ENCODE measurements at regions not wholly inside any gene's neighbourhood (a gene's known extent, or its start where the extent isn't known, plus 50 kb on each side); places are given as distances from the start of the nearest gene placed in this dataset.

DNA sequence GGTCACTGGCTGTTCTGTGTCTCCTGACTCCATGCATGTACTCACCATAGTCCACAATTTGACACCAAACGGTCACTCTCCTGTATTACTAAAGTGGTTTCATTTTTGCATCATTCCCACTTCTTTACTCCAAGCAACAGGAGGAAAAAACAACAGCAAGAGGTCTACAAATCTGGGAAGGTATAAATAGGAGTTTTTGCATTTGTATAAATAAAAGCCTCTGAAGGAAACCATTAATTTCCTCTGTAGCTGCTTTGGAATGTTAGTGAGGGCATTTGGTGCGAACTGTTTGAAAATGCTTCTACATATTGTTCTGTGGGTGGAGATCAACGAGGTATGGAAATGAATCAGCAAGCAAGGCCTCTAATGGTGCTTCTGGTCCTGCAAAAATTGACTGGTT, 148.5 kb upstream of the DLX2 start:
- TF ChIP-seq, protein P1, sequence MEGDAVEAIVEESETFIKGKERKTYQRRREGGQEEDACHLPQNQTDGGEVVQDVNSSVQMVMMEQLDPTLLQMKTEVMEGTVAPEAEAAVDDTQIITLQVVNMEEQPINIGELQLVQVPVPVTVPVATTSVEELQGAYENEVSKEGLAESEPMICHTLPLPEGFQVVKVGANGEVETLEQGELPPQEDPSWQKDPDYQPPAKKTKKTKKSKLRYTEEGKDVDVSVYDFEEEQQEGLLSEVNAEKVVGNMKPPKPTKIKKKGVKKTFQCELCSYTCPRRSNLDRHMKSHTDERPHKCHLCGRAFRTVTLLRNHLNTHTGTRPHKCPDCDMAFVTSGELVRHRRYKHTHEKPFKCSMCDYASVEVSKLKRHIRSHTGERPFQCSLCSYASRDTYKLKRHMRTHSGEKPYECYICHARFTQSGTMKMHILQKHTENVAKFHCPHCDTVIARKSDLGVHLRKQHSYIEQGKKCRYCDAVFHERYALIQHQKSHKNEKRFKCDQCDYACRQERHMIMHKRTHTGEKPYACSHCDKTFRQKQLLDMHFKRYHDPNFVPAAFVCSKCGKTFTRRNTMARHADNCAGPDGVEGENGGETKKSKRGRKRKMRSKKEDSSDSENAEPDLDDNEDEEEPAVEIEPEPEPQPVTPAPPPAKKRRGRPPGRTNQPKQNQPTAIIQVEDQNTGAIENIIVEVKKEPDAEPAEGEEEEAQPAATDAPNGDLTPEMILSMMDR (IDR thresholded peaks at IDR 0.05; ENCODE audit: control insufficient read depth, extremely low read depth, insufficient read depth), result no peak
- no peak for DNase-seq (ENCODE audit: low read depth)
- no peak overlapping the region for H3K4me3 ChIP-seq (ENCODE audit: low read depth, low read length)

DNA sequence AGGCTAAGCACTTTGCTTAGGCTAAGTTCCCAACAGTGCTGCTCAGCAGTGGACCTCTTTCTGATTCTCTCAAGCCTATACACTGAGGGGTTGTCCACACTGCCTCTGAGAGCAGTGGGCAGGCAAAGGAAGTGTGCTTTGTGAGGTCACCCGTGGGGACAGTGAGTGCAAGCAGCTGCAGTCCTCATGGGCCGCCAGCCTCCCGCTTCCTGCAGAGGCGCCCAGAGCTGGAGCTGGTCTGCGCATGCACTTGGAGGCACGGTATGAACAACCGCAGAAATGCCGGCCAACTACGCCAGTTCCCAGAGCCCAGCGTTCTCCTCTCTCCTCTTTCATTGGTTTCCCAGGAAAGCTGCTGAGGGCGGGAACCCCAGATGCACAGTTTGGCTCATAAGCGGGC, 149.5 kb upstream of the DLX2 start:
- DNase-seq (ENCODE audit: low read depth), result no peak
- TF ChIP-seq, protein P1 (IDR thresholded peaks at IDR 0.05; ENCODE audit: control insufficient read depth, extremely low read depth, insufficient read depth), result no peak
- no peak overlapping the region for H3K4me3 ChIP-seq (ENCODE audit: low read depth, low read length)

DNA sequence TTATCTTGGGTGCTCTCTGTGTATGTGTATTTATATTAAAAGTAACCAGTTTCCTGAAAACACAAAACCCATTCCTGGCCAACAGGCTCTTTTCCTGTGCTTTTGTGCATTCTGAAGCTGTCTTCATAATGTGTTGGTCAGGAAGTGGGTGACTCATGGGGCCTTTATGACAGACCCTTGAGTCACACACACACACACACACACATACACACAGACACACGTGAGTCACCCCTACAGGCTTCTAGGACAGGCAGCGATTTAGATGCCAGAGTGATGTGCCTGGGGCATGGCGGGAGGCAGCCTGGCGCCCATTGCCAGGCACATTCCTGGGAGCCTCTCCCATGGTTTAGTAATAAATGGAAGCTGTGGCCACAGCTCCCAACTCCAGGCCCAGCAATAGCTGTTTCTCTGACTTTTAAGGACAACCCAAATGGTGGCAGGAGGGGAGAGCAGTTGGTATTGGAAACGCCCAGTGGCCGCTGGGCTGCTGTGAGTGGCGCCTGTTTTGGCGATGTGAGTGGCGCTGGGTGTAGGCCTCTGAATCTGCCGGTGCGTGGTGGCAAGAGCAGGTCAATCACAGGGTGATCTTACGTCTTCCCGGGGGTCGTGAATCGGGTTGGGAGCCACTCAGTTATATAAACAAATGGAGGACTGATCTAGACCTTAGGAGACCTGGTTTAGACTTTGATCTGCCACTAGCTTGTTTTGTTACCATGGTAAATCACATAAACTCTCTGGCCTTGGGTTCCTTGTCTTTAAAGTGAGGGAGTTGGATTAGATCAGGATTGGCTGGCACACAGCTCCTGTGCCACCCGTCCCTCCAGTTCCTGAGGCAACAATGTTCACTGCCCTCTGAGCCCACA, 150.7 kb upstream of the DLX2 start:
- TF ChIP-seq, protein P1 (IDR thresholded peaks at IDR 0.05; ENCODE audit: control insufficient read depth, extremely low read depth, insufficient read depth), result no peak
- H3K4me3 ChIP-seq (ENCODE audit: low read depth, low read length), result no peak overlapping the region
- peak; percentile 22 for DNase-seq (ENCODE audit: low read depth)

DNA sequence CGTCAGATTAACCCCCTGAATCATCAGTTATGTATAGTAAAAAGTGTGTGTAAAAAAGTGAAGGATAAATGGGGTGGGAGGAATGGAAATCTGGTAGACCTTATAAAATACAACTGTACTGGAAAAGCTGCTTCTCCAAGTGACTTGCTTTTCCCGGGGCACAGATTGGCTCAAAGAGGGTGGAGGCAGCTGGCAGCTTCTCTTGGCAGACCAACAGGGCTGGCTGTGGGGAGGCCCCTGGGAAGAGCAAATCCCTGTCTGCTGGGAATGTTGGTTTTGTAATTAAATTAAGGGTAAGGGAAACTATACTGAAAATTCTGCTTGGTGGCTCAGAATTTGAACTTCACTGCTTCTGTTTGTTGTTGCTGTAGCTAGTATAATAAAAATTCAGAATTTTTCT, 154.2 kb upstream of the DLX2 start:
- no peak for DNase-seq (ENCODE audit: low read depth)
- TF ChIP-seq, protein P1 (IDR thresholded peaks at IDR 0.05; ENCODE audit: control insufficient read depth, extremely low read depth, insufficient read depth), result no peak

DNA sequence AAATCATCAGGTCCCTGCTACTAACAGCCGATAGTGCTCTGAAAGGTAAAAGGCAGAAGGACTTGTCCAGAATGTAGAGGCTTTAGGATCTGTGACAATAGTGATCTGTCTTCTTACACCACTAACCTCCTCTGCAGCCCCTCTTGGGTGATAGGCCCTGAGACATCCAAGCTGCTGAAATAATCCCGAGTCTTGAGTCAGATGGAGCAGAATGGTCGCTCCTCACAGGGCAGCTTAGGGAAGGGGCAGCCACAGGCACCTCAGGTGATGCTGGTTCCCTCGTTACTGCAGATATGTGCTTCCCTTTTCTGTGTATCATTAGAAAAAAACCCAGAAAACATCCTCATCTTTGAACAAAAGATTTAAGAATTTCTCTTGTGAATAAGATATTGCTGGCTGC, 157.1 kb upstream of the DLX2 start:
- DNase-seq (ENCODE audit: low read depth), result no peak
- no peak overlapping the region for H3K4me3 ChIP-seq (ENCODE audit: low read depth, low read length)
- TF ChIP-seq, protein P1 (IDR thresholded peaks at IDR 0.05; ENCODE audit: control insufficient read depth, extremely low read depth, insufficient read depth), result no peak

More for the DNA sequence above, 154.2 kb upstream of the DLX2 start:
- H3K4me3 ChIP-seq (ENCODE audit: low read depth, low read length), result no peak overlapping the region

DNA sequence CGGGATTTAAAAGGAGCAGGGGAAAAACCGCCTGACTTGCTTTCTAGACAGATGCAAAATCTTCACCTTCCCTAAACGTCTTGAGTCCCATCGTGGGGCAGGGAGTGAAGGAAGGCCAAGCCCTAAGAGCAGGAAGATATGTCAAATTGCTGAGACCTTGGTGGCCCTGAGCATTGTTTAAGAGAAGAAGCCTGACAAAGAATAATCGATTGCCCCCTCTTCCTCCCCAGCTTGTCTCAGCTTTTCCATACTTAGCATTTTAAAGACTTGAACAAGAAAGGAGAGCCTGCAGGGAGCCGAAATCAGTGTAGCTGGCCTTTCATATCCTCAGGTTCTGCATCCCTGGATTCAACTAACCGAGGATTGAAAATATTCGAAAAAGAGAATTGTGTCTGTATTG, 157.6 kb upstream of the DLX2 start:
- TF ChIP-seq, protein P1 (IDR thresholded peaks at IDR 0.05; ENCODE audit: control insufficient read depth, extremely low read depth, insufficient read depth), result no peak
- H3K4me3 ChIP-seq (ENCODE audit: low read depth, low read length), result no peak overlapping the region
- DNase-seq (ENCODE audit: low read depth), result no peak

DNA sequence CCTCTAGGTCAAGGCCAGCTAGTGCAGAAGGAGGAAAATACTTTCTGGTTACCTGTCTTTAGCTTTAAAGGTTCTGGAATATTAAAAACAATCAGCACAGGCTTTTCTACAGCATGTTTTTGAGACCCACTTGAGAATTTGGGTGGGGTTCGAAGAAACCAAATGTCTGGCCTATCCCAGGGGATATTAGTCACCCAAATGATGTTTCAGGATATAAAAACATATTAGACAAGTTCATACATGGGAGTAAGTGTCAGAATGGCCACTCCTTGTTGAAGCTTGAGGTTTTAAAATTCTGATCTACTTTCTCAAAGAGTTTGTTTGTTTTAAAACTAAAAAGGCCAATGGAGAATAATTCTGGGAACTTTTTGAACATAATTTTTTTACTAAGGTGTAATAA, 158.6 kb upstream of the DLX2 start:
- TF ChIP-seq, protein P1 (IDR thresholded peaks at IDR 0.05; ENCODE audit: control insufficient read depth, extremely low read depth, insufficient read depth), result no peak
- H3K4me3 ChIP-seq (ENCODE audit: low read depth, low read length), result no peak overlapping the region
- no peak for DNase-seq (ENCODE audit: low read depth)
